GM12875 (cell line): ENCODE measurements at regions not wholly inside any gene's neighbourhood (a gene's known extent, or its start where the extent isn't known, plus 50 kb on each side); places are given as distances from the start of the nearest gene placed in this dataset.

Experiments used
- H3K4me3 ChIP-seq: one replicate; pipeline ENCODE4 v1.5.1; 2011; ENCODE audit warnings: low read depth, low read length, control low read depth
- CTCF ChIP-seq: IDR thresholded peaks from 2 replicates; pipeline ENCODE4 v1.5.1; 2011; ENCODE audit warnings: low read depth, mild to moderate bottlenecking, control low read depth, inconsistent platforms, low read length, moderate library complexity, borderline replicate concordance; ENCODE audit not compliant: insufficient read depth

DNA sequence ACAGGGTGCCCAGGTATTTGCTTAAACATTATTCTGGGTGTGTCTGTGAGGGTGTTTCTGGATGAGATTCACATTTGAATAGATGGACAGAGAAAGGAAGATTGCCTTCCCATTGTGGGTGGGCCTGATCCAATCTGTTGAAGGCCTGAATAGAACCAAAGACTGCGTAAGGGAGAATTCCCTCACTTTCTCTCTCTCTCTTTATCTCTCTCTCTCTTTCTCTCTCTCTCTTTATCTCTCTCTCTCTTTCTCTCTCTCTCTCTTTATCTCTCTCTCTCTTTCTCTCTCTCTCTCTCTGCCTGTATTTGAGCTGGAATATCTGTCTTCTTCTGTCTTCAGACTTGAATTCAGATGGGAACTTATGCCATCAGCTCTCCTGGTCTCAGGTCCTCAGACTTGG is 148.4 kb downstream of the FAM124B start:
- TF ChIP-seq CTCF: no peak

GRCh38 chr2:224252631-224253030 is 149.3 kb downstream of the FAM124B start:
- TF ChIP-seq CTCF: no peak

More for the DNA sequence above, 148.4 kb downstream of the FAM124B start:
- H3K4me3 ChIP-seq: no peak overlapping the region

DNA sequence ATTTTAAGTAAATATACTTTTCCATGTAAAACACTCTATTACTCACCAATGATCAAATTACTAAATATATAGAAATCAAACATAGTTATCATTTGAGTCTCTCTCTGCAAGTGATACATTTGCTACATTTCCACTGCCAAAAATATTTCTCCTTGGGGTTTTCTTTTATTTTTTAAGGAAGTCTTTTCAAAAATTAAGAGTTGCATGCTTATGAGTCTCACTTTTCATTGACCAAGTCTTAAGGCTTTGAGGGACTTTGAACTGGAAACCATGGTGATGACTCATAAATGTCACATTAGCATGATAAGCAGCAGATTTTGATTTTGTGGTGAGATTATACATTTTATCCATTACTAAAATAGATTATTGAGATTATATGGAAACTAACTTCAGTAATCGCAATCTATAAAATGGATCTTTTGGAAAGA is 152.9 kb downstream of the FAM124B start:
- no peak overlapping the region for H3K4me3 ChIP-seq
- TF ChIP-seq CTCF: no peak

More at GRCh38 chr2:224252631-224253030, 149.3 kb downstream of the FAM124B start:
- H3K4me3 ChIP-seq: no peak overlapping the region

GRCh38 chr2:224242561-224242960 is 159.3 kb downstream of the FAM124B start:
- no peak for TF ChIP-seq CTCF
- H3K4me3 ChIP-seq: no peak overlapping the region

- no peak for TF ChIP-seq CTCF
- no peak overlapping the region for H3K4me3 ChIP-seq
Measured at GRCh38 chr2:224241812-224242211, 160.1 kb downstream of the FAM124B start.

DNA sequence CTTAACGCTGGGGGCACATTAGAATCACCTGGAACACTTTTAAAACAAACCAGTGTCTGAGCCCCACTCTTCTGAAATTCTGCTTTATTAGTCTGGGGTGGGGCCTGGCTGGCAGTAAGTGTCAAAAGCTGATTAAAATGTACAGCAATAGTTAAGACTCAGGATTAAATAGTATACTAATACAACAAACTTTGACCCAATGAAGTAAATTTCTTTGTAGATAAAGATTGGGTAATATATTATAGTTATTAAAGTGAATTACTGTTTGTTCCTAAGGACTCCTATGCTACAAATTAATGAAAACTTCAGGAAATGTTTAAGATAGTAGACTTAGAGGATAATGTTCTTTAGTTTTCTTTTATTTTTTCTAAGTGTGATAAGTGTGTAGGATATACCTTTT is 160.9 kb downstream of the FAM124B start:
- TF ChIP-seq CTCF: no peak
- no peak overlapping the region for H3K4me3 ChIP-seq

DNA sequence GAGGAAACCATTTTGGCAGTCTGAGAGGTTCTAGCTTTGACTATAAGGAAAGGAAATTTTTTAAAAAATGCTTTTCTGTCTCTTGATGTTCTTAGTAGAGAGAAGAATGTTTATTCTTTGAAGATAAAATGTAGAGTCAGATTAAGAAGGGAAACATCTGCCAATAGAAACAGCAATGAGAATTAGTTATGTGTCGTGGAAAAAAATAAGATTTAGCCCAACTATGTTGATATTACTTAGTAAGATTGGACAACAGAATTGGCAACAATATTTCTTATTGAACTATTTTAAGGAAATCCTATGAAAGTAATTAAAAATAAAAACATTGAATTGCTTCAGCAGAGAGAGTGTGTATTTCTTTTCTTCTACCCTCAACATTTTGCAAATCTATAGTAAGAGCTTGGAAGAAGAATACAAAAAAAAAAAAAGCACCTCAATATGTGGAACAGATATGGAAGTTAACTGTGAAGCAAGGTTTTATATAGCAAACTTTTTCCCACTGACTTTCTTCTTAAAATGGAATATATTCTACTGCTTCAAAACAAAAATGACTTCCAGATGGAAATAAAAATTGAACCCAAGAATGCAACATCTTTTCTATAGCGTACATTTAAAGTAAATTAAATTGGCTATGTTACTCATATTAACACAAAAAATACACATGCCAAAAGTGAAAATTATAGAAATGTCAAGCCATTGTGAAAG is 177.9 kb downstream of the FAM124B start:
- TF ChIP-seq CTCF: no peak
- H3K4me3 ChIP-seq: no peak overlapping the region
